UCSD-AML1 (cell line): ENCODE measurements at regions not wholly inside any gene's neighbourhood (a gene's known extent, or its start where the extent isn't known, plus 50 kb on each side); places are given as distances from the start of the nearest gene placed in this dataset.
A peak's percentile ranks its signal among the peaks of the same experiment; 100 is the strongest.

Source experiments
- DNase-seq: peaks from one replicate; lab custom pipeline; 2025; ENCODE audit not compliant: unreplicated experiment; lab: John Stamatoyannopoulos, UW

DNA sequence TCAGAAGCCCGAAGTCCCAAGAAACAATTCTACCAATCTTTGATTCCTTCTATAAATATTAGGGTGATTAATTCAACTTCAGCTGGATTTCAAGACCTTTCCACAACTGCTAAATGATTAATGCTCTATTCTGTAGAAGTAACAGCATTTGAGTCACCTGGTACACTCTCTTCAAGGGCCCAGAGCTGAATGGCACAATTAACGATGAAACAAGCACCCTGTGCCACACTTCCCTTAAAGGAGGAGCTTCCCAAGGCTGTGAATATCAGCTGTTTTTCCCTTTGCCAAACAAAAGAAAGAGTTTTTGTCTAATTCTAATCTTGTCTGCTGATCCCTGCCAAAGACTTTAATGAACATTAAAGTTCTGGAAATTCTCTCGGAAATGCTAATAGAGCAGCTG, 56.0 kb downstream of the BOD1L2 start:
- no peak for DNase-seq

- DNase-seq, result no peak
Observed at GRCh38 chr18:57205641-57206040, 58.8 kb downstream of the BOD1L2 start.

DNA sequence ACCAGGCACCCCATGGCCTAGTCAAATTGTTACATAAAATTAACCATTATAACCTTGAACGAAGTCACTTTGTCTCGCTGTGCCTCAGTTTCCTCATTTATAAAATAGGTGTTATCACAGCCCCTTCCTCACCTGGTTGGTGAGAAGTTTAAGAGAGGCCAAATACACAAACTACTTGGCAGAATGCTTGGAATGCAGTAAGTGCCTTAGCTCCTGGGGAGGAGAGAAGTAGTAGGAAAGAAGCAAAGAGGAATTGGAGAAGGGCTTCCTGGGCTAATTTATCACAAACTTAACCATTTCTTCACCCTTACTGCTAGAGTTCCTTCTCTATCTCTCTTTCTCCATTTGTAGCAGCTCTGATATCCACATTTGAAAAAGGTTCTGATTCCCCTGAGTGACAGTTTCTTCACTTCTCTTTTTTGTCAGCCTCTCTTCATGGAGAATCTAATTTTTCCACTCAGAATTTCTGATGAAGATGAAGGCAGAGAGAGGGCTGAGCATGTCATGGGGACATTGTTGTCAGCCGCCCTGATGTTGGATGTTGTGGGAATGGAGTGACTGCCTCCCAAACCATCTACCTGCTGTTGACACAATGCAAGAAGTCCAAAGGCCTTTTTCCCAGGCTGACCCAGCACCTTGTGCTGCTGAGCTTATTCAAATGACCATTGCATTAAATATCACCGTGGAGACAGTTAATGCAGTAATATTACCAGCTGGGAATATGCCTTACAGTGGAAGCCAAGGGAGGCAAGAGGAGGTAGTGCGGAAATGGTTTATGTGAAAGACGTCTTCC, 60.4 kb downstream of the BOD1L2 start:
- DNase-seq, result no peak

GRCh38 chr18:57208047-57208446, 61.2 kb downstream of the BOD1L2 start:
- DNase-seq, result no peak

DNA sequence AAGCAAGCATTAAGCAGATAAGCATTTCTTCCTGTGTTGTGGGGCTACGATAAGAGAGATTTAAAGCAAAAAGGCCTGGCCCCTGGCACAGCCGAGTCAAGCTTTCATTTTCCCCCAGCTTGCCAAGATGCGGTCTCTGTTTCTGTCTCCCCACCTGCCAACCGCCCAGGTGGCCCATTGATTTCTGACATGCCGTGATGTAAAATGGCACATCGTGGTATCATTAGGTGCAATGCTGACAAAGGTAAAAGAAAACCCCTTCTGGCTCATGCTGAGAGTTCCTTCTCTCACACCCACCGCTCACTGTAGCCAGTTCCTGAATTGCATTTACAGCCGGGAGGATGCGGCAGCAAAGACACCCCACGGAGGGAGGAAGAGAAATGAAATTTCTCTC, 62.8 kb downstream of the BOD1L2 start:
- no peak for DNase-seq

- DNase-seq, result peak; percentile 19
Observed at GRCh38 chr18:57210107-57210715, 63.3 kb downstream of the BOD1L2 start.

DNA sequence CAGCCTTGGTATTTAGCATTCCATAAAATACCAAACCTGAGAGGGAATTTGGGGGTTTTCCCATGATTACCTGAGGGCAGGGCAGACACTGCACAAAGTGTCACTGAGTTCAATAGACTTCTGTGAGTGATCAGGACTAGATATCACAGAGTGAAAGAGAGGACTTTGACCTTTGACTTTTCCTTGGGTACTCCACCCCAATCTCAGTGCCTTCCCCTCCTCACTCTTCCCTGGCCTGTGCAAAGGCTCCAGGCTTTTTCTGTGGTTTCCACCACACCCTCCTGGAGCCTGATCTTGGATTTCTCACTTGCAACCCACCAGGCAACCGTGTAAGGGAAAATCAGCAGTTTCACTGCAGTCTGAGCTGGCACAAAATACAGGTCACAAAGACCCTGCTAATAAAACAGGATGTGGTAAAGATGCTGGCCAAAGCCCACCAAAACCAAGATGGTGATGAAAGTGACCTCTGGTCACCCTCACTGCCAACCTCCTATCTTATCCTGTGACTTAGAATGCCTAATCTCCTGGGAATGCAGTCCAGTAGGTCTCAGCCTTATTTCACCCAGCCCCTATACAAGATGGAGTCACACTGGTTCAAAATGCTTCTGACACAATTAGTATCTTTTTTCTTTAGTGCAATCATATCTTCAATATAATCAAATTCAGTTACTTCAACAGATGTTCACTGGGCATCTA, 64.0 kb downstream of the BOD1L2 start:
- DNase-seq, result no peak

- DNase-seq, result no peak
Observed at GRCh38 chr18:57211412-57211750, 64.5 kb downstream of the BOD1L2 start.

- DNase-seq, result no peak
Observed at GRCh38 chr18:57211776-57212175, 64.9 kb downstream of the BOD1L2 start.

DNA sequence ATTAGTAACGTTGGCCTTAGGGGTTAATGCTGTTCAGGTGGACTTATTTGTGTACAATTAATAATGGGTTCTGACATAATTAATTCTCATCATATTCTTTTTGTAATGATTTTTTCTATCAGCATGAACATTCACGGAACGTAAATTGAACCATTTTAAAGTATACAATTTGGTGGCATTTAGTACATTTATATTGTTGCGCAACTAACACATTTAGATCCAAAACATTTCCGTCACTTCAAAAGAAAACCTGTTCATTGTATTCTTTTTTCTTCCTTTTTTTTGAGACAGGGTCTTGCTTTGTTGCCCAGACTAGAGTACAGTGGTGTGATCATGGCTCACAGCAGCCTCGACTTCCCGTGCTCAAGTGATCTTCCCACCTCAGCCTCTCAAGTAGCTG, 65.8 kb downstream of the BOD1L2 start:
- DNase-seq, result no peak

DNA sequence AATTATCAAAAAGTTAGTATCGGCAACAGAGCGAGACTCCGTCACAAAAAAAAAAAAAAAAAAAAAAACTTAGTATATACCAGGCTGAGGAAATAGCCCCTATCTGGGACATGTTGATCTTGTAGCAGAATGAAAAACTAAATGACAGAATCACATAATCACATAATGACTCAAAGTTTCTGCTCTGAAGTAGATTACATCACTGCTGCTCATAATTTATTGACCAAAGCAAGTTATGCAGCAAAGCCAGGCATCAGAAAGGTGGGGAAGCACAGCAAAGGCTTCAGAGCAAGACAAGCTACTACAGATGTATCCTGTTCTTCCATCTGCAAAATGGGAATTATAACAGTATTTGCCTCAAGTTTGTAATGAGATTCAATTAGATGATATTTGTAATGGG, 68.1 kb downstream of the BOD1L2 start:
- DNase-seq, result no peak

GRCh38 chr18:57218281-57218680, 71.4 kb downstream of the BOD1L2 start:
- DNase-seq, result no peak

GRCh38 chr18:57219964-57220363, 73.1 kb downstream of the BOD1L2 start:
- no peak for DNase-seq

DNA sequence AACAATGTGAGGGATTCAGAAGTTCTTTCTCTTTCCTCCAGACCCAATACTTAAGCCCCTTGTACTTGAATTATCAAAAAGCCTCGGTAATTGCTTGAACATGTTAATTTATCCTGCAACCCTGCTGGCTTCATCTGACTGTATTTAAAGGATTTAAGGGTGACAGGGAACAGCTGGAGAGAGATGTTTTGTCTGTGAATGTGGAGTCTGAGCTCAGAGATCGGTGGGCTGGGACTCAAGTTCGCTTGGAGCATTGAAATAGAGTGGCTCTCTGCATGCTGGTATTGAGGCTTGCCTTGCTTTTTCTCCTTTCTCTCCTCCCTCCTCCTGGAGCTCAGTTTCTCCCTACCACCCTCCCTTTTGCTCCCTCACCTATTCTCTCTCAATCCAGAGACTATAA, 73.6 kb downstream of the BOD1L2 start:
- no peak for DNase-seq

- no peak for DNase-seq
Observed at GRCh38 chr18:57220930-57221483, 74.1 kb downstream of the BOD1L2 start.

- no peak for DNase-seq
Observed at GRCh38 chr18:57223144-57223870, 76.4 kb downstream of the BOD1L2 start.

DNA sequence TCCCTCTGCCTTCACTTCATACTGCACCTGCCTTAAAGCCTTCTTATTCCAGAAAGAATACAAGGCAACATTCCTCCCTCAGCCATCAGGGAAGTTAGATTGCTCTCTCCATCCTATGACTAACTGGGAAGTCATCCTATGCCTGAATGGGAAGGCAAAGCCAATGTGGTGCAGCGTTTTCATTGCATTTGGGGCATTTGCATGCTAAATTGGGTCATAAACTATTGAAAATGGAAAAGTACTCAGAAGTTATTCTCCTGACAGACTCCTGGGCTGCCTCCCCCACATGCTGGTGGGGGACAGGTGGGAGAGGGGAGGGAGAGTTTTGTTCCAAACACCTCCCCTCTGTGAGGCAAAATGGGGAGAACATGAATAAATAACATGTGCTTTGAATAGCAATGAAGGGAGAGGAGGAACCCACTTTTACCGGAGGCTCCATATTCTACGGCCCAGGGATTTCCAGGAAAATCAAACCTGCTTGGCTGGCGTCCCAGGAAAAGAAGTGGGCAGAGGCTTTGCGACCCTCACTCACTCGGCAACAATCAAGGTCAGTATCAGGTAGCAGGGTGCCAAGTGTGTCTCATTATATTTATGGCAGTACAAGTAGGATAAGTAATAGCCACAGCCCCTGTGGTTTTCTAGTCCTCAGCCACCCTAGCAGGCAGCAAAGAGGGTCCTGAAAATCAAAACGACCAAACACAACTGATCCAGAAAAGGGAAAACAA, 84.1 kb downstream of the BOD1L2 start:
- DNase-seq, result no peak

- DNase-seq, result no peak
Observed at GRCh38 chr18:57231864-57232263, 85.0 kb downstream of the BOD1L2 start.

- no peak for DNase-seq
Observed at GRCh38 chr18:57234346-57234745, 87.5 kb downstream of the BOD1L2 start.

DNA sequence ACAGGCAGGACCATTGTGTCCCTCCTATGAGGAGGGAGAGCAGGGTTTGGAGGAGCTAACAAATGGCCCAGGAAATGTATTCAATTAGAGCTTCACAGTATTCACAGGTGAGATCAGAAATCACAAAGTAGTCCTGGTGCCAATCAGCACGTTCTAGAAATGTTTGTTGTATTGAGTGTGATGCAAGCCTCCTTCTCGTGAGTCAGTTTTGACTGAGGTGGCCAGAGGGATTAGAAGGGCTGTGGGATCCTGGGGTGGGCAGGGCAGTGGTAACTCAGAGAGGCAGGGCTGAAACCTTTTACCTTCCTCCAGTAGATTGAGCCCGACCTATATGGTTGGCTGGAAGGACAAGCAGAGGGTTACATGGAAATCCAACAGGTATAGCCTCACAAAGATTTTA, 95.0 kb downstream of the BOD1L2 start:
- no peak for DNase-seq

DNA sequence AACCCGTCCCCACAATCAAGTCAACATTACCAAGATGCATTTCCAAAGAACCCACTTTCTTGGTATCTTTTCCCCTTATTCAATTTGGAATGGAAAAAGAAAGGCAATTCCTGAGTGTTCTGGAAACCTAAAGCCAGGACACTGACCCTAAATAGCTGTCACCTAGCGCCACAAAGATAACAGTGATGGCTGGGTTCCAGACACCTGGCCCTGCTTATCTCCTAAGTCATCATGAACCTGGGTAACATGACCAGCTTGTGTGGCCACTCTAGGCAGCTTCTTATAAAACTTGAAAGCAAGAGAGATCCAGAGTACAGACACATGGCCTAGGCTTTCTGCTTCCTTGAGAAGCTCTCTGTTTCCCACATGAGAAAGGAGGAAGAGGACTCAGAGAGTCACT, 95.4 kb downstream of the BOD1L2 start:
- no peak for DNase-seq
